KOPT-K1 (cell line): ENCODE measurements at regions not wholly inside any gene's neighbourhood (a gene's known extent, or its start where the extent isn't known, plus 50 kb on each side); places are given as distances from the start of the nearest gene placed in this dataset.
"Not testable (repeated sequence)": the region's sequence is repeated elsewhere in the genome, so short reads cannot be mapped to it uniquely, and the experiment has no call there.

ENCODE experiments used
- H3K27ac ChIP-seq: fragments of 200-600 bp; sonication (generic); 2 replicates; pipeline ENCODE4 v1.5.1; 2016; ENCODE audit warnings: antibody characterized with exemption, mild to moderate bottlenecking, low read depth, low read length; ENCODE audit not compliant: poor library complexity, severe bottlenecking
- H3K36me3 ChIP-seq: fragments of 200-600 bp; sonication (generic); 2 replicates; pipeline ENCODE4 v1.5.1; 2017; ENCODE audit warnings: antibody characterized with exemption, mild to moderate bottlenecking, low read length, moderate library complexity; ENCODE audit not compliant: insufficient read depth
- H3K9me3 ChIP-seq: fragments of 200-600 bp; sonication (generic); 2 replicates; pipeline ENCODE4 v1.5.1; 2017; ENCODE audit warnings: antibody characterized with exemption, low read length, mild to moderate bottlenecking; ENCODE audit not compliant: insufficient read depth, poor library complexity, severe bottlenecking

- H3K9me3 ChIP-seq: no peaks in the 10 kb centered on the region
- H3K27ac ChIP-seq: no peak overlapping the region
- H3K36me3 ChIP-seq: no peaks in the 10 kb centered on the region
Measured at GRCh38 chr2:146540271-146540932, 1304.4 kb upstream of the ACVR2A start.

- not testable (repeated sequence) for H3K27ac ChIP-seq, H3K36me3 ChIP-seq, H3K9me3 ChIP-seq
Measured at GRCh38 chr2:146539739-146540138, 1305.1 kb upstream of the ACVR2A start.

GRCh38 chr2:146537477-146537876 lies 1307.4 kb upstream of the ACVR2A start:
- Histone ChIP-seq H3K27ac (no peak overlapping the region), H3K9me3 (no peaks in the 10 kb centered on the region), H3K36me3 (no peaks in the 10 kb centered on the region)

- Histone ChIP-seq H3K36me3 (no peaks in the 10 kb centered on the region), H3K9me3 (no peaks in the 10 kb centered on the region), H3K27ac (no peak overlapping the region)
Measured at GRCh38 chr2:146532509-146533147, 1312.2 kb upstream of the ACVR2A start.

- Histone ChIP-seq H3K9me3 (no peaks in the 10 kb centered on the region), H3K27ac (no peak overlapping the region), H3K36me3 (no peaks in the 10 kb centered on the region)
Measured at GRCh38 chr2:146532009-146532408, 1312.8 kb upstream of the ACVR2A start.

- Histone ChIP-seq H3K9me3 (no peaks in the 10 kb centered on the region), H3K27ac (no peak overlapping the region), H3K36me3 (no peaks in the 10 kb centered on the region)
Measured at GRCh38 chr2:146530886-146531285, 1313.9 kb upstream of the ACVR2A start.

- Histone ChIP-seq H3K9me3 (no peaks in the 10 kb centered on the region), H3K36me3 (no peaks in the 10 kb centered on the region), H3K27ac (no peak overlapping the region)
Measured at GRCh38 chr2:146527166-146527565, 1317.7 kb upstream of the ACVR2A start.

- H3K9me3 ChIP-seq: no peaks in the 10 kb centered on the region
- no peaks in the 10 kb centered on the region for H3K36me3 ChIP-seq
- no peak overlapping the region for H3K27ac ChIP-seq
Measured at GRCh38 chr2:146523196-146523595, 1321.6 kb upstream of the ACVR2A start.

GRCh38 chr2:146506851-146507250 lies 1338.0 kb upstream of the ACVR2A start:
- no peaks in the 10 kb centered on the region for H3K36me3 ChIP-seq
- no peak overlapping the region for H3K27ac ChIP-seq
- H3K9me3 ChIP-seq: no peaks in the 10 kb centered on the region

GRCh38 chr2:146503366-146503765 lies 1341.5 kb upstream of the ACVR2A start:
- Histone ChIP-seq H3K36me3 (no peaks in the 10 kb centered on the region), H3K27ac (no peak overlapping the region), H3K9me3 (no peaks in the 10 kb centered on the region)

- Histone ChIP-seq H3K36me3 (no peaks in the 10 kb centered on the region), H3K27ac (no peak overlapping the region), H3K9me3 (no peaks in the 10 kb centered on the region)
Measured at GRCh38 chr2:146496248-146496647, 1348.6 kb upstream of the ACVR2A start.

- Histone ChIP-seq H3K9me3 (no peaks in the 10 kb centered on the region), H3K36me3 (no peaks in the 10 kb centered on the region), H3K27ac (no peak overlapping the region)
Measured at GRCh38 chr2:146489386-146489785, 1355.4 kb upstream of the ACVR2A start.

- H3K9me3 ChIP-seq: no peaks in the 10 kb centered on the region
- no peak overlapping the region for H3K27ac ChIP-seq
- H3K36me3 ChIP-seq: no peaks in the 10 kb centered on the region
Measured at GRCh38 chr2:146481629-146482028, 1363.2 kb upstream of the ACVR2A start.

- Histone ChIP-seq H3K9me3 (no peaks in the 10 kb centered on the region), H3K36me3 (no peaks in the 10 kb centered on the region), H3K27ac (no peak overlapping the region)
Measured at GRCh38 chr2:146477383-146477782, 1367.4 kb upstream of the ACVR2A start.

GRCh38 chr2:146468578-146468977 lies 1376.3 kb upstream of the ACVR2A start:
- Histone ChIP-seq H3K9me3 (no peaks in the 10 kb centered on the region), H3K36me3 (no peaks in the 10 kb centered on the region), H3K27ac (no peak overlapping the region)

- no peaks in the 10 kb centered on the region for H3K36me3 ChIP-seq
- H3K27ac ChIP-seq: no peak overlapping the region
- no peaks in the 10 kb centered on the region for H3K9me3 ChIP-seq
Measured at GRCh38 chr2:146467425-146467824, 1377.4 kb upstream of the ACVR2A start.
